Activated CD8-positive, alpha-beta memory T cell treated with anti-CD3 and anti-CD28 coated beads, Interleukin-2, amount 50 U/mL, for 48 hours (primary cell): ENCODE measurements at regions not wholly inside any gene's neighbourhood (a gene's known extent, or its start where the extent isn't known, plus 50 kb on each side); places are given as distances from the start of the nearest gene placed in this dataset.

Experiments used
- DNase-seq: peaks from one replicate; pipeline ENCODE4 v3.0.0-alpha.2; 2020

GRCh38 chr9:107064378-107064777, 201.4 kb downstream of the ZNF462 start:
- DNase-seq = no peak

DNA sequence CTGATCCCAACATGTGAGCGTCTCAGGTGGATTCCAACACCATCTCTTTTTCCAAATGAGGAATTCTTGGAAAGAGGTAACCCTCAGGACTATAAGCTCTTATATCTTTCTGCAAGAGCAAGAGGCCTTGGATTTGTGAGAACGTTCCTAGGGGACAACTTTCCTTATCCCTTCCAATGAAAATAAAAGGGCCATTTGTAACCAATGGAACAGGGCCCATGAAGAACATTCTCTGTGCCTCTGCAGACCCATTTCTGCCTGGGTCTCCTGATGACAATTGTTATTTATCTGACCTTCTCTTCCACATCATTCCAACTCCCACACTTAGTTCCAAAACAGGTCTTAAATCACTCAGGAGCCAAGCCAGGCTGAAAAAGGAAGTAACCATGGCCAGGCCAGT, 202.6 kb downstream of the ZNF462 start:
- no peak for DNase-seq

GRCh38 chr9:107067739-107068416, 204.9 kb downstream of the ZNF462 start:
- no peak for DNase-seq

GRCh38 chr9:107068581-107068980, 205.6 kb downstream of the ZNF462 start:
- no peak for DNase-seq

- DNase-seq = no peak
Measured at GRCh38 chr9:107070586-107070985, 207.6 kb downstream of the ZNF462 start.

- no peak for DNase-seq
Measured at GRCh38 chr9:107078061-107078460, 205.0 kb upstream of the RAD23B start.

DNA sequence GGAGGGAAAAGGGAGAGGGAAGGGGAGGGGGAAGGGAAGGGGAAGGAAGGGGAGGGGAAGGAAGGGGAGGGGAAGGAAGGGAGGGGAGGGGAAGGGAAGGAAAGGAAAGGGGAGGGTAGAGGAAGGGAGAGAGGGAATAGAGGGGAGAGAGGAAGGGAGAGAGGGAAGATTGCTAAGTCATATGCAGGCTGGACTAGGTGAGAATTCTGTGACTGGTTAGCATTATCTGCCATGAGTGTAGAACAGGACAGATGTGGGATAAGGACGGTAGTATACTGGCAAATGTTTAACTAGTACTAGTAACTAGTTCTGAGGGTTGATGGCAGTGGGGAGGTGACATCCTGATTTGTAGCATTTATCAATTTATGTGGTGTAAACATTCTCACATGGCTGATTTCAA, 203.5 kb upstream of the RAD23B start:
- no peak for DNase-seq

DNA sequence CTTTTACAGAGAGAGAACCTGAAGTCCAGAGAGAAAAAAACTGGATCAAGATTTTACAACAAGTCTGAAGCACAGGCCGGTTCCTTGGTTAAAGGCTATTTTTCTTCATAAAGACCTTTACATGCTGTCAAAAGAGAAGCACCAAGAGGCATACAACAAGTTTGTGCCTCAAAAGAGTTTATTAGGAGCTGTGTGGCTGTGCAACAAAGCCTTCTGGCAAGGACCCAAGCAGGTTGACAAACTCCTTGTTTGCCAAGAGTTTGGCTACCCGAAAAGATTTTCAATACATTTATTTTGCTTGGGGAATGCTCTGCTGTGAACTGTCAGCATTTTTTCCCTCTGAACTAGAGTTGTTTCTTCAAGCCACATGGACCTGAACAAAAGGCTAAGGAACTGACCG, 202.9 kb upstream of the RAD23B start:
- no peak for DNase-seq

DNA sequence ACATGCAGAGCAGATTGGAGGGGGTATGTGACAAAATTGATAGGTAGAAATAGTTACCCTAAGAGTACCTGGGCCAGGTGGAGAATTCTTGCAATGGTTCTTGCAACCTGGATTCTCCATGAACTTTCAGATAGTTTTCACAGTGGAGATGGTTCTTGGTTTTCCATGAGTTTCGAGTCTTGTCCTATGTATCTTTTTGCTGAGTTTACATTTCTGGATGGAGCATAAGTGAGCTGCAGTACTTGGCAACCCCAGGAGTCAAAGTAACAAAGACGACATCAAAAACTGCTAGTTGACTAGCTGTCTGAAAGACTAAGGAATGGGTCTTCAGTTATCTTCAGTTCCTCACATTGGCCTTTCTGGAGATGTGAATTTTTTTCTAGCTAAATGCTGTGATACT, 196.6 kb upstream of the RAD23B start:
- no peak for DNase-seq

GRCh38 chr9:107087222-107087621, 195.9 kb upstream of the RAD23B start:
- no peak for DNase-seq

DNA sequence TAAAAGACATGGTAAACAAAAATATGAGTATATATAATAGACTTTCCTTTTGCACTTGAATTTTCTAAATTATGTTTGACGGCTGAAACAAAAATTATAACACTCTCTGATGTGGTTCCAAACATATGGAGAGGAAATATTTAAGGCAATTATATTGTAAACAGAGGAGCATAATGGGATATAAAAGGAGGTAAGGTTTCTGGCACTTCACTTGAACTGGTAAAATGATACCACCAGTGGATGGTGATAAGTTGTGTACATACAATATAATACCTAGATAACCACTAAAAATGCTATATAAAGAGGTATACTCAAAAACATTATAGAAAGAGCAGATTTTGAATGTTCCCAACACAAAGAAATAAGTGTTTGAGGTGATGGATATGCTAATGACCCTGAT, 192.9 kb upstream of the RAD23B start:
- DNase-seq = no peak

GRCh38 chr9:107093365-107094060, 189.6 kb upstream of the RAD23B start:
- DNase-seq = no peak

GRCh38 chr9:107094370-107094769, 188.7 kb upstream of the RAD23B start:
- no peak for DNase-seq

- no peak for DNase-seq
Measured at GRCh38 chr9:107100591-107100990, 182.5 kb upstream of the RAD23B start.

- no peak for DNase-seq
Measured at GRCh38 chr9:107102011-107102410, 181.1 kb upstream of the RAD23B start.

DNA sequence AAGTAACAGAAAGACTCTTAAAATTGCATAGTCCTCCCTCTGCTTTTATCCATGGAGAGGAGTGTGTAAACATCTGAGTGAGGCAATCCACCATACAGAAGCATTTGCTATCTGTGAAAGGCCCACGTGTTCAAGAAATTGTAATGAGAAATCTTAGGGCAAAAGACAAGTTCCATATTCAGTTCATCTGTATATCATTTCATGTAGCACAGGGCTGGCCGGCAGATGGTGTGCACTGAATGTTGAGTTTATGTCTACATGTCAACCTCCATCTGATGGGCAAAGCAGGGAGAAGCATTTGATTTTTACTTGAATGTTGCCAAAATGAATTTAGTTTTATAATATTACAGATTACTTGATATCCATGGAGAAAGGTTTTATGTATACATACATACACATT, 179.5 kb upstream of the RAD23B start:
- DNase-seq = no peak

- DNase-seq = no peak
Measured at GRCh38 chr9:107105784-107106183, 177.3 kb upstream of the RAD23B start.

GRCh38 chr9:107106416-107106815, 176.7 kb upstream of the RAD23B start:
- no peak for DNase-seq

GRCh38 chr9:107108342-107109130, 174.5 kb upstream of the RAD23B start:
- DNase-seq = no peak

DNA sequence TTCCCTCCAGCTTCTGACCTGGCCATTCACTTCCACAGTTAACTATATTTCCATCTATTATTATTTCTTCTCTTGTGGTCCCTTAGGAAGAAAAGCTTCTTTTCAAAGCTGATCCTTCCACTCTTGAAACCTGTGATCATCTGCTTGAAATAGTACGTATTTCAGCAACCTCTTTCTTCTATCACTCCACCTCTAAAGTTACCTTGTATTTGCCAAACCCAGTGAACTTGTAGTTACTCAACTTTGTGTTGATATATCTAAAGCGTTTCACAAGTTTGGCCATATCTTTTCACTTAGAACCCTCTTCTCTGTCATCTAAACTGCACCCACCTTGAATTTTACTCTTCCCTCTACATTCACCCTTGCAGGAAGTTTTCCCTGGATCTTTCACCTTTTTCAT, 173.8 kb upstream of the RAD23B start:
- no peak for DNase-seq

DNA sequence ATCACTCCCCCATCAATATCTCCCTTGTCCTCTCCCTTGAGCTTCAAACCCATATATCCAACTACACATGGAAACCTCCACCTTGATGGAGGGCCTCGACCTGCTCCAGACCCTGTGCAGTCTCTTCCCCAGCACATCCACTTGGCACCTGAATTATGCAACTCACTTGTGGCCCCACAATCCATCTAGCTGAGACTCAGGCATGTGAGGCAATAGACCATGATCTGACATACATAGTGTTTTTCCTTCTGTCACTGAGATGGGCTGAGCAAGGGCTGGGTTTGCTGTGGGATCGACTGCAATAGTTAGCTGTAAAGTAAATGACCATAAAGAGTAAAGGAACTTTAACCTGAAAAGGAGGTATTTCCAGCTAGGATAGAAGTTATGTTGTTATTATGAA, 172.9 kb upstream of the RAD23B start:
- DNase-seq = no peak

GRCh38 chr9:107112707-107113243, 170.3 kb upstream of the RAD23B start:
- DNase-seq = no peak

DNA sequence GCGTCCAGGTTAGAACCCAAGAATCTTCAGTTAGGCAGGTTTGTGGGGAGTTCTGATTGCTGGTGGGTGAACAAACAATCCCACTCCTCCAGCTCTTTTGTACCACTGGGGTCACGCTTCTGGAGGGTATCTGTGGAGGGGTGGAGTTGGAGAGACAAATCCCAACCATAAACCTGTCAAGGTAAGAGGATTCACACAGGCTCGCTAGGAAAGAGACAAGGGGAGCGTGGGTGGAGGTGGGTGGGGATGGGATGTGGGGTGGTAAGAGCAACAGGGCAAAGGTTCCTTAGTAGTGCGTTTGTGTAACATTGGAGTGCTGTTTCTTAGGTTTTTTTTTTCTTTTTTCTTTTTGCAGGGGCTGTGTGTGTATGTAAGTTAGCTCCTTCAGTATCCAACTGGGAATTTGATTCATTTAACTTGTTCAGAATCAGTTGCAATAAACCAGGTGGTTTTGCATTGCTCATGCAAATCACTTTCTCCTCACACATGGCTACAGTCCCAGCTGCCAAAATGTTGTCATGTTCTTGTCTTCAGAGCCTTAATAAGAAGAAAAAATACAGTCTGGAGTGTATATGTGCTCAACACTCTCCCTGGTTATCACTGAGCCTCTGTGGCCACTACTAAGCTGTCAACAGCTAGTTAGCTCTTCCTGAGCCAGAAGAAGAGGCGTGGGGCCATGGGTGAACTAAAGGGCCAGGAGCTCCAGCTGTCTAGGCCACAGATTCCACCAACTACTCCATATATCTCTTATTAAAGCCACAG, 164.0 kb upstream of the RAD23B start:
- no peak for DNase-seq
